T-helper 17 cell (primary cell): ENCODE measurements at regions not wholly inside any gene's neighbourhood (a gene's known extent, or its start where the extent isn't known, plus 50 kb on each side); places are given as distances from the start of the nearest gene placed in this dataset.
"Not testable (repeated sequence)": the region's sequence is repeated elsewhere in the genome, so short reads cannot be mapped to it uniquely, and the experiment has no call there.

Source experiments
- ATAC-seq: fragments of 150-1000 bp; cut with Tn5 transposase; 2 replicates; pipeline ENCODE4 v1.10.0; 2021; ENCODE audit warnings: mild to moderate bottlenecking, moderate library complexity
- DNase-seq, 3 donors: peaks; one replicate each; pipeline versions ENCODE4 v3.0.0 to v3.0.0-alpha.2; 2020 to 2021
- H3K9me3 ChIP-seq: one replicate; pipeline ENCODE4 v1.7.0; 2013; ENCODE audit warnings: low read length, mild to moderate bottlenecking; ENCODE audit not compliant: control insufficient read depth, poor library complexity, severe bottlenecking
- H3K27ac Mint-ChIP-seq: one replicate; pipeline ENCODE4 v1.8.0; 2022; ENCODE audit warnings: mild to moderate bottlenecking, moderate library complexity, mixed read lengths
- H3K27me3 Mint-ChIP-seq: one replicate; pipeline ENCODE4 v1.8.0; 2022; ENCODE audit warnings: mixed read lengths
- H3K36me3 Mint-ChIP-seq: one replicate; pipeline ENCODE4 v1.8.0; 2022; ENCODE audit warnings: low read depth, mixed read lengths
- H3K4me1 Mint-ChIP-seq: one replicate; pipeline ENCODE4 v1.8.0; 2022; ENCODE audit warnings: mild to moderate bottlenecking, mixed read lengths
- H3K4me3 Mint-ChIP-seq: one replicate; pipeline ENCODE4 v1.8.0; 2022; ENCODE audit warnings: mild to moderate bottlenecking, moderate library complexity, mixed read lengths

GRCh38 chr3:98644168-98644567, 50.8 kb upstream of the CPOX start:
- Mint-ChIP-seq H3K36me3 (no peaks in the 10 kb centered on the region), H3K27me3 (peaks cover 45% of the 10 kb centered on the region), H3K4me3 (no peak overlapping the region), H3K27ac (no peak overlapping the region), H3K4me1 (no peaks in the 10 kb centered on the region)
- ATAC-seq (no peak), DNase-seq (no peak)
- H3K9me3 ChIP-seq = no peaks in the 10 kb centered on the region

GRCh38 chr3:98645039-98645438, 51.6 kb upstream of the CPOX start:
- no peaks in the 10 kb centered on the region for H3K36me3 Mint-ChIP-seq
- H3K9me3 ChIP-seq = peaks cover 2% of the 10 kb centered on the region
- no peaks in the 10 kb centered on the region for H3K4me1 Mint-ChIP-seq
- no peak overlapping the region for H3K4me3 Mint-ChIP-seq
- peaks cover 45% of the 10 kb centered on the region for H3K27me3 Mint-ChIP-seq
- ATAC-seq (no peak), DNase-seq (no peak)
- H3K27ac Mint-ChIP-seq = peak overlapping the region; percentile 14

GRCh38 chr3:98646680-98647079, 53.3 kb upstream of the CPOX start:
- ATAC-seq = no peak
- H3K27ac Mint-ChIP-seq = no peak overlapping the region

GRCh38 chr3:98647197-98647596, 53.8 kb upstream of the CPOX start:
- ATAC-seq (no peak), DNase-seq (no peak)
- peaks cover 8% of the 10 kb centered on the region for H3K4me1 Mint-ChIP-seq
- H3K9me3 ChIP-seq = peaks cover 3% of the 10 kb centered on the region
- no peak overlapping the region for H3K4me3 Mint-ChIP-seq
- no peaks in the 10 kb centered on the region for H3K36me3 Mint-ChIP-seq
- peaks cover 57% of the 10 kb centered on the region for H3K27me3 Mint-ChIP-seq
- H3K27ac Mint-ChIP-seq = no peak overlapping the region

More at GRCh38 chr3:98646680-98647079, 53.3 kb upstream of the CPOX start:
- Mint-ChIP-seq H3K4me1 (peaks cover 8% of the 10 kb centered on the region), H3K4me3 (no peak overlapping the region), H3K27me3 (peaks cover 56% of the 10 kb centered on the region), H3K36me3 (no peaks in the 10 kb centered on the region)
- DNase-seq = no peak
- H3K9me3 ChIP-seq = peaks cover 3% of the 10 kb centered on the region

DNA sequence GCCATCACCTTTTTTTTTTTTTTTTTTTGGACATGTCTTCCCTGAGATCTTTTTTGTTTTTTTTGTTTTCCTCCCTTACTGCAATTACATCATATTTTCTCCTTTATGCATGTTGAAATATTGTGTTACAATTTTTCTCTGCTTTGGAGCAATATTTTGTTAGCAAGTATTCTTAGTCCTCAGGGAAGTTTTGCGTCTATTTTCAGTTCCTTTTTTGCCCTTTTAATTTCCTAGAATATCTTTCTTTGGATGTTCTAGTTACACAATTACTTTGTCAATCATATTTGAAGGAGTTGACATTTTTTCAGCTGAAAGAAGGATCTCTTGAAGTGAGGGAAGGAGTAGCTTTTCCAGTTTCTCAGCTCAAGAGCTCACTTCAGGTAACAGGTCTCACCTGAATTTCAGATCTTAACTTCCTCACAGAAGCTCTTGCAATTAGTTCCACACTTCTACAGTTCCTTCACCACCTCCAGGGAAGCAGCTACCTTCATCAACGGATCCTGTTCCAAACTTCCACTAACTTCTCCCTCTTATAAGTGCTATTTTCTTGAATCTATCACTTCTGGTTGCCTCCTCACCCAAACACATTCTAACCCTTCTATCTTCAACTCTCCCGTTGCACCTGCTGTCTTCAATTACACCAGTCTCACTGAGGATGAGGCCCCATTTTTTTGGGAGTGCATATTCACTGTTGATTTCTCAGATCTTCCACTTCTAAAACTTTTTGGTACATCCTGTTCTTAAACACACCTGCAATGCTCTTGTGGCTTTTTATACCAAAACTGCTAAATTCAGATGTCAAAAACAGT, 57.8 kb upstream of the CPOX start:
- H3K27ac Mint-ChIP-seq = peak overlapping the region; percentile 81
- ATAC-seq = peak; percentile 37
- H3K4me3 Mint-ChIP-seq = no peak overlapping the region
- DNase-seq = no peak
- peaks cover 3% of the 10 kb centered on the region for H3K9me3 ChIP-seq
- peaks cover 8% of the 10 kb centered on the region for H3K4me1 Mint-ChIP-seq
- H3K27me3 Mint-ChIP-seq = peaks cover 34% of the 10 kb centered on the region
- no peaks in the 10 kb centered on the region for H3K36me3 Mint-ChIP-seq

GRCh38 chr3:98651780-98652077, 58.3 kb upstream of the CPOX start:
- no peak for ATAC-seq
- no peak overlapping the region for H3K4me3 Mint-ChIP-seq
- no peak for DNase-seq
- H3K27ac Mint-ChIP-seq = peak overlapping the region; percentile 81
- no peaks in the 10 kb centered on the region for H3K36me3 Mint-ChIP-seq
- peaks cover 3% of the 10 kb centered on the region for H3K9me3 ChIP-seq
- H3K27me3 Mint-ChIP-seq = peaks cover 30% of the 10 kb centered on the region
- peaks cover 8% of the 10 kb centered on the region for H3K4me1 Mint-ChIP-seq

DNA sequence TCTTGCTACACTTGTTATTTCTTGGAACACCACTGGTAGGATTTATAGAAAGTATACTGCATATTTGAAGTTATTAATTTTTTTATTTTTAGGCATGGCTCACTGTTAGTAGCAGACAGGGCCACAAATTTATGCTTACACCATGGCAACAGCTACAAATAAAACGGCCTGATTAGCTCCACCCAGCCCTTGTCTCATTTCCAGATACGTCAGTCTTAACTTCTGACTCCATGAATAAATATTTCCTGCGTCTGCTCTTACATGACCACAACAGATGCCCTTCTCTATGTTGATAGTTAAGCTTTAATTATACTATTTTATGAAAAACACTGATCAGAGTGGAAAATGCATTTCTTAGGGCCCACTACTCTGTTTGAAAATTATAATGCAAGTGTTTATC, 62.3 kb upstream of the CPOX start:
- peak; percentile 85 for ATAC-seq
- H3K4me1 Mint-ChIP-seq = peaks cover 8% of the 10 kb centered on the region
- no peak for DNase-seq
- H3K27ac Mint-ChIP-seq = no peak overlapping the region
- no peaks in the 10 kb centered on the region for H3K9me3 ChIP-seq
- no peaks in the 10 kb centered on the region for H3K36me3 Mint-ChIP-seq
- H3K27me3 Mint-ChIP-seq = peaks cover 46% of the 10 kb centered on the region
- no peak overlapping the region for H3K4me3 Mint-ChIP-seq

DNA sequence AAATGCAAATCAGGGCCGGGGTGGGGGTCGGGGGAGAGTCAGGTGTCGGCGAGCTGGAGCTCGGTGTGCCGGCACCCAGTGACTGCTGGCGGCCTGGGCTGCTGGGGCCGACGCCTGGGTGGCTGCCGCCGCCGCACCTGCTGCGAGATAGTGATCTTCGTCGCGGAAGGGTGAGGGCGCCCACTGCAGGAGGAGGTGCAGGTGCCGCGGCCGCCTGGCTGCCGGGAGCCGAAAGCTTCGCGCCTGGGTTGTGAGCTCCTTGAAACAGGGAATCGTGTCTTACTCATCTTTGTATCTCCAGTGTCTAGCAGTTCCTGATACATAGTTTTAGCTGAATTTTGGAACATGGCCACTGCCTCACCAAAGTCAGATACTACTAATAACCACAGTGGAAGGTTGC, 64.0 kb upstream of the CPOX start:
- ATAC-seq = peak; percentile 76
- no peaks in the 10 kb centered on the region for H3K9me3 ChIP-seq
- H3K4me3 Mint-ChIP-seq = no peak overlapping the region
- DNase-seq = peak in 2 of 3 donors; percentile 14 to 39
- H3K4me1 Mint-ChIP-seq = no peaks in the 10 kb centered on the region
- no peak overlapping the region for H3K27ac Mint-ChIP-seq
- no peaks in the 10 kb centered on the region for H3K36me3 Mint-ChIP-seq
- H3K27me3 Mint-ChIP-seq = peaks cover 35% of the 10 kb centered on the region

DNA sequence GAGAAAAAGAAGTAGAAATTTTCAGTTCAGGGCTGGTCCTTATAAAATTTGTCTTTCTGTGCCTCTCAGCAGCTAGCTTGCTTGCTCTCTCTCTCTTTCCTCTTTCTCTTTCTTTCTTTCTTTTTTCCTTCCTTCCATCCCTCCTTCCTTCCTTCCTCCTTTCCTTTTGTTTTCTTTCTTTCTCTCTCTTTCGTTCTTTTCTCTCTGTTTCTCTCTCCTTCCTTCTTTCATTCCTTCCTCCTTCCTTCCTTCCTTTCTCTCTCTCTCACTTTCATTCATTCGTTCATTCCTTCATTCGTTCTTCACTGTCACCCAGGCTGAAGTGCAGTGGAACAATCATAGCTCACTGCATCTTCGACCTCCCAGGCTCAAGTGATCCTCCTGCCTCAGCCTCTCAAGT, 69.3 kb upstream of the CPOX start:
- ATAC-seq = no peak
- H3K9me3 ChIP-seq = no peaks in the 10 kb centered on the region
- Mint-ChIP-seq H3K4me3 (no peak overlapping the region), H3K4me1 (no peaks in the 10 kb centered on the region), H3K27me3 (peaks cover 47% of the 10 kb centered on the region), H3K36me3 (no peaks in the 10 kb centered on the region), H3K27ac (peak overlapping the region; percentile 22)
- no peak for DNase-seq

GRCh38 chr3:98670020-98670419, 76.6 kb upstream of the CPOX start:
- H3K36me3 Mint-ChIP-seq = no peaks in the 10 kb centered on the region
- no peak overlapping the region for H3K4me3 Mint-ChIP-seq
- no peaks in the 10 kb centered on the region for H3K4me1 Mint-ChIP-seq
- DNase-seq (no peak), ATAC-seq (no peak)
- H3K27ac Mint-ChIP-seq = no peak overlapping the region
- H3K9me3 ChIP-seq = no peaks in the 10 kb centered on the region
- peaks cover 12% of the 10 kb centered on the region for H3K27me3 Mint-ChIP-seq

- ATAC-seq (no peak), DNase-seq (no peak)
- Mint-ChIP-seq H3K36me3 (peaks cover 2% of the 10 kb centered on the region), H3K4me1 (no peaks in the 10 kb centered on the region), H3K27ac (no peak overlapping the region), H3K27me3 (peaks cover 11% of the 10 kb centered on the region), H3K4me3 (no peak overlapping the region)
- H3K9me3 ChIP-seq = no peaks in the 10 kb centered on the region
These were observed 83.2 kb upstream of the ST3GAL6 start for GRCh38 chr3:98679986-98680385.

GRCh38 chr3:98680723-98681122, 82.4 kb upstream of the ST3GAL6 start:
- no peak for ATAC-seq

GRCh38 chr3:98681486-98681885, 81.7 kb upstream of the ST3GAL6 start:
- Mint-ChIP-seq H3K4me1 (no peaks in the 10 kb centered on the region), H3K27ac (no peak overlapping the region), H3K4me3 (no peak overlapping the region), H3K27me3 (peaks cover 6% of the 10 kb centered on the region), H3K36me3 (peaks cover 2% of the 10 kb centered on the region)
- no peaks in the 10 kb centered on the region for H3K9me3 ChIP-seq
- ATAC-seq (no peak), DNase-seq (no peak)

More at GRCh38 chr3:98680723-98681122, 82.4 kb upstream of the ST3GAL6 start:
- H3K27ac Mint-ChIP-seq = no peak overlapping the region
- no peaks in the 10 kb centered on the region for H3K4me1 Mint-ChIP-seq
- no peak overlapping the region for H3K4me3 Mint-ChIP-seq
- no peak for DNase-seq
- H3K36me3 Mint-ChIP-seq = peaks cover 2% of the 10 kb centered on the region
- peaks cover 6% of the 10 kb centered on the region for H3K27me3 Mint-ChIP-seq
- no peaks in the 10 kb centered on the region for H3K9me3 ChIP-seq

GRCh38 chr3:98682391-98682790, 80.7 kb upstream of the ST3GAL6 start:
- ATAC-seq, H3K4me1 Mint-ChIP-seq, H3K27me3 Mint-ChIP-seq, H3K27ac Mint-ChIP-seq, DNase-seq, H3K9me3 ChIP-seq, H3K4me3 Mint-ChIP-seq, H3K36me3 Mint-ChIP-seq: not testable (repeated sequence)
